ENCODE measurements at regions not wholly inside any gene's neighbourhood (a gene's known extent, or its start where the extent isn't known, plus 50 kb on each side); places are given as distances from the start of the nearest gene placed in this dataset.
"Not testable (repeated sequence)": the region's sequence is repeated elsewhere in the genome, so short reads cannot be mapped to it uniquely, and the experiment has no call there.

GRCh38 chr16:76123966-76124365 lies 153.2 kb upstream of the CNTNAP4 start:
- Mint-ChIP-seq H3K9me3 (peaks cover 7% of the 10 kb centered on the region), H3K27me3 (no peaks in the 10 kb centered on the region), H3K4me3 (no peak overlapping the region), H3K4me1 (ENCODE audit: low read depth) (no peaks in the 10 kb centered on the region), H3K27ac (no peak overlapping the region), H3K36me3 (ENCODE audit: low read depth) (no peaks in the 10 kb centered on the region)
- no peak for ATAC-seq
- no peak for DNase-seq
- ChIA-PET POLR2A (no interaction called here), CTCF (no interaction called here)
- no peak for TF ChIP-seq CTCF (IDR thresholded peaks at IDR 0.05)
- intact Hi-C loops (cut with micrococcal nuclease): no loop called here

DNA sequence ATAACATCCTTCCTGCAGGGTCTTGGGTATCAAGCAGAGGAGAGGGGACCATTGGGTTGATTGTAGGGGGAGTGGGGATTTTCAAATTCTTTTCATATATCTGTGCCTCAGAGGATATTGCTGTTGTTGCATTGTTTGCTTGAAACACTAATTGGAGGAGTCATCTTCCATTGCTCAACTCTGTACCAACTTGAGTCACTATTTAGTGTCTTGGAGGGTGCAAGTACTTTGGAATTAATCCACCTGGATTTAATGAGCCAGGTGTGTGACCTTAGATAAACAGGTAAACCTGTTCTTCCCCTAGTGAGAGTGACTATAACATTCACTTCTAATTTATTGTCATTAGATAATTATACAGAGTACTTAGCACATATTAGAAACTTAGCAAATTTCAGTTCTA lies 151.3 kb upstream of the CNTNAP4 start:
- Mint-ChIP-seq H3K27ac (no peak overlapping the region), H3K36me3 (ENCODE audit: low read depth) (no peaks in the 10 kb centered on the region), H3K4me3 (no peak overlapping the region), H3K27me3 (no peaks in the 10 kb centered on the region), H3K9me3 (peaks cover 8% of the 10 kb centered on the region), H3K4me1 (ENCODE audit: low read depth) (no peaks in the 10 kb centered on the region)
- no peak for ATAC-seq
- intact Hi-C loops (cut with micrococcal nuclease): no loop called here
- POLR2A ChIA-PET: interaction anchor here (0.6 kb wide), 1 partner anchor 33 kb away, joined by 3 read pairs; no protein-coding TSS in a partner anchor
- no peak for DNase-seq
- TF ChIP-seq CTCF (IDR thresholded peaks at IDR 0.05): no peak
- CTCF ChIA-PET: no interaction called here

GRCh38 chr16:76138056-76138455 lies 139.1 kb upstream of the CNTNAP4 start:
- intact Hi-C loops (cut with micrococcal nuclease); H3K27me3 Mint-ChIP-seq; CTCF ChIA-PET; POLR2A ChIA-PET; H3K36me3 Mint-ChIP-seq (ENCODE audit: low read depth); H3K4me1 Mint-ChIP-seq (ENCODE audit: low read depth); ATAC-seq; H3K27ac Mint-ChIP-seq; H3K4me3 Mint-ChIP-seq; H3K9me3 Mint-ChIP-seq; DNase-seq: not testable (repeated sequence)

- TF ChIP-seq CTCF (IDR thresholded peaks at IDR 0.05): no peak
Observed at GRCh38 chr16:76157629-76158028, 119.6 kb upstream of the CNTNAP4 start.

DNA sequence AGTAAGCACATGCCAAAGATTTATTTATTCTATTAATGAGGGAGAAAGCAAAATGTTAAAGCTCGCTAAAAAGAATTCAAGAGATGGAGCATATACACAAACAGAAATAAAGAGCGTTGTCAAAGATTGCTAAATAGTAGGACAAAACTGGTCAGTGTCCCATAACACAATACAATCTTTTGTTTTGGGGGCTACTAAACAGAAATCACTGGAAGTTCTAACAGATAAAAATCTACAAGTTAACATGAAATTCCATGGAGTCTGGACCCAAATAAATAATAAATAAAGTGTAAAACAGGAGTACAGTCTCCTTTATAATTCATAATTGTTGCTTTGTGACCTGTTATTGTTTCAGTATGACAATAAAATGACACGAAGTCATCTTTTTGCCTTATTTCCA lies 115.2 kb upstream of the CNTNAP4 start:
- ATAC-seq: no peak
- H3K4me1 Mint-ChIP-seq (ENCODE audit: low read depth): no peaks in the 10 kb centered on the region
- ChIA-PET POLR2A (no interaction called here), CTCF (no interaction called here)
- H3K9me3 Mint-ChIP-seq: no peaks in the 10 kb centered on the region
- no peak for TF ChIP-seq CTCF (IDR thresholded peaks at IDR 0.05)
- no peak overlapping the region for H3K27ac Mint-ChIP-seq
- no peak for DNase-seq
- H3K27me3 Mint-ChIP-seq: no peaks in the 10 kb centered on the region
- no peak overlapping the region for H3K4me3 Mint-ChIP-seq
- no peaks in the 10 kb centered on the region for H3K36me3 Mint-ChIP-seq (ENCODE audit: low read depth)
- intact Hi-C loops (cut with micrococcal nuclease): no loop called here

More at GRCh38 chr16:76157629-76158028, 119.6 kb upstream of the CNTNAP4 start:
- no peak for ATAC-seq
- Mint-ChIP-seq H3K4me3 (no peak overlapping the region), H3K27ac (no peak overlapping the region), H3K36me3 (ENCODE audit: low read depth) (no peaks in the 10 kb centered on the region), H3K27me3 (no peaks in the 10 kb centered on the region), H3K9me3 (no peaks in the 10 kb centered on the region), H3K4me1 (ENCODE audit: low read depth) (no peaks in the 10 kb centered on the region)
- ChIA-PET POLR2A (no interaction called here), CTCF (no interaction called here)
- DNase-seq: no peak
- intact Hi-C loops (cut with micrococcal nuclease): no loop called here

- ATAC-seq (no peak), DNase-seq (no peak)
- ChIA-PET POLR2A (no interaction called here), CTCF (no interaction called here)
- Mint-ChIP-seq H3K4me1 (ENCODE audit: low read depth) (no peaks in the 10 kb centered on the region), H3K4me3 (no peak overlapping the region), H3K27ac (no peak overlapping the region), H3K27me3 (no peaks in the 10 kb centered on the region), H3K36me3 (ENCODE audit: low read depth) (no peaks in the 10 kb centered on the region), H3K9me3 (peaks cover 1% of the 10 kb centered on the region)
- no peak for TF ChIP-seq CTCF (IDR thresholded peaks at IDR 0.05)
- intact Hi-C loops (cut with micrococcal nuclease): no loop called here
Observed at GRCh38 chr16:76164970-76165558, 112.1 kb upstream of the CNTNAP4 start.

Data from activated CD8-positive, alpha-beta T cell treated with anti-CD3 and anti-CD28 coated beads for 36 hours (primary cell).